ENCODE measurements at regions not wholly inside any gene's neighbourhood (a gene's known extent, or its start where the extent isn't known, plus 50 kb on each side); places are given as distances from the start of the nearest gene placed in this dataset.

DNA sequence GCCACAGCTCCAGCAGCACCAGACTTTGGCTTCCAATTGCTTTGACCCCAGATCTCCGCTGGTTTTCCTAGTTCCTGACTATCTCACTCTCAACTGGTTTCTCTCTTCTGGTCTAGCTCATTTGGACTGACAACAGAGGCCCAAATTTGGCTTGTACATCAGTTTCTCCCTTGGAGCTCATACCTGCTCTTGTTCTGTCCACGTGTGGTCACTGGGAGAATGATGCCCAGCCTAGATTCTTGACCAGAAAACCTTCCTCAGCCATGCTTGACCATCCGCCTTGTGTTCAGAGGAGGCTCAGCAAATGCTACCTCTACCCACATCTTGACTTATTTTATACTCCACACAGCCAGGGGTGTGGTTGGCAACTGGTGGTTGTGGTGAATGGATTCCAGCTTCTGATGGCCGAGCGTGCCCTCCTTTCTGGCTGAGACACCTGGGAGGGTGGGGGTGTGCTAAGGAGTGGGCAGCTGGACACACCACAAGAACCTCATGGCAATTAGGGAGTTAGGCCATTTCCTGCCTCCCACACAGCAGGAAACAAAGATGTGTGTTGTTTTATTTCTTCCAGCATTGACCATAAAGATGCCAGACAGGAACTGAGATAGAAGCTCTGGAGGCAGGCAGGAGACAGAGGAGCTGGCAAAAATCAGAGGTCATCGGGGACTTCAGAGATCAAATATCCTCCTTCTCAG lies 93.8 kb upstream of the FAM20A start:
- TF ChIP-seq, protein P1, sequence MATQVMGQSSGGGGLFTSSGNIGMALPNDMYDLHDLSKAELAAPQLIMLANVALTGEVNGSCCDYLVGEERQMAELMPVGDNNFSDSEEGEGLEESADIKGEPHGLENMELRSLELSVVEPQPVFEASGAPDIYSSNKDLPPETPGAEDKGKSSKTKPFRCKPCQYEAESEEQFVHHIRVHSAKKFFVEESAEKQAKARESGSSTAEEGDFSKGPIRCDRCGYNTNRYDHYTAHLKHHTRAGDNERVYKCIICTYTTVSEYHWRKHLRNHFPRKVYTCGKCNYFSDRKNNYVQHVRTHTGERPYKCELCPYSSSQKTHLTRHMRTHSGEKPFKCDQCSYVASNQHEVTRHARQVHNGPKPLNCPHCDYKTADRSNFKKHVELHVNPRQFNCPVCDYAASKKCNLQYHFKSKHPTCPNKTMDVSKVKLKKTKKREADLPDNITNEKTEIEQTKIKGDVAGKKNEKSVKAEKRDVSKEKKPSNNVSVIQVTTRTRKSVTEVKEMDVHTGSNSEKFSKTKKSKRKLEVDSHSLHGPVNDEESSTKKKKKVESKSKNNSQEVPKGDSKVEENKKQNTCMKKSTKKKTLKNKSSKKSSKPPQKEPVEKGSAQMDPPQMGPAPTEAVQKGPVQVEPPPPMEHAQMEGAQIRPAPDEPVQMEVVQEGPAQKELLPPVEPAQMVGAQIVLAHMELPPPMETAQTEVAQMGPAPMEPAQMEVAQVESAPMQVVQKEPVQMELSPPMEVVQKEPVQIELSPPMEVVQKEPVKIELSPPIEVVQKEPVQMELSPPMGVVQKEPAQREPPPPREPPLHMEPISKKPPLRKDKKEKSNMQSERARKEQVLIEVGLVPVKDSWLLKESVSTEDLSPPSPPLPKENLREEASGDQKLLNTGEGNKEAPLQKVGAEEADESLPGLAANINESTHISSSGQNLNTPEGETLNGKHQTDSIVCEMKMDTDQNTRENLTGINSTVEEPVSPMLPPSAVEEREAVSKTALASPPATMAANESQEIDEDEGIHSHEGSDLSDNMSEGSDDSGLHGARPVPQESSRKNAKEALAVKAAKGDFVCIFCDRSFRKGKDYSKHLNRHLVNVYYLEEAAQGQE (IDR thresholded peaks at IDR 0.05; ENCODE audit: low read depth) = no peak
- TF ChIP-seq CREB1 (IDR thresholded peaks at IDR 0.05; ENCODE audit: low read depth) (no peak), NFIC (IDR thresholded peaks at IDR 0.05) (no peak), TAF1 (IDR thresholded peaks at IDR 0.05; ENCODE audit: low read depth) (no peak), YY1 (IDR thresholded peaks at IDR 0.05; ENCODE audit: low read depth) (no peak), EP300 (IDR thresholded peaks at IDR 0.05; ENCODE audit: borderline replicate concordance) (no peak), EGR1 (IDR thresholded peaks at IDR 0.05) (no peak), FOXM1 (IDR thresholded peaks at IDR 0.05; ENCODE audit: borderline replicate concordance, low read depth) (no peak), RAD21 (IDR thresholded peaks at IDR 0.05; ENCODE audit: low read depth) (no peak)
- TF ChIP-seq, protein P2, sequence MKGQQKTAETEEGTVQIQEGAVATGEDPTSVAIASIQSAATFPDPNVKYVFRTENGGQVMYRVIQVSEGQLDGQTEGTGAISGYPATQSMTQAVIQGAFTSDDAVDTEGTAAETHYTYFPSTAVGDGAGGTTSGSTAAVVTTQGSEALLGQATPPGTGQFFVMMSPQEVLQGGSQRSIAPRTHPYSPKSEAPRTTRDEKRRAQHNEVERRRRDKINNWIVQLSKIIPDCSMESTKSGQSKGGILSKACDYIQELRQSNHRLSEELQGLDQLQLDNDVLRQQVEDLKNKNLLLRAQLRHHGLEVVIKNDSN (IDR thresholded peaks at IDR 0.05) = no peak
- TF ChIP-seq, protein P3, sequence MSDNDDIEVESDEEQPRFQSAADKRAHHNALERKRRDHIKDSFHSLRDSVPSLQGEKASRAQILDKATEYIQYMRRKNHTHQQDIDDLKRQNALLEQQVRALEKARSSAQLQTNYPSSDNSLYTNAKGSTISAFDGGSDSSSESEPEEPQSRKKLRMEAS (IDR thresholded peaks at IDR 0.05) = no peak

Measured in Ishikawa (cell line).